ENCODE measurements at regions not wholly inside any gene's neighbourhood (a gene's known extent, or its start where the extent isn't known, plus 50 kb on each side); places are given as distances from the start of the nearest gene placed in this dataset.

GRCh38 chr12:30450226-30450625 lies 245.4 kb downstream of the IPO8 start:
- Histone ChIP-seq H3K4me1 (no peaks in the 10 kb centered on the region), H3K4me3 (no peak overlapping the region), H3K27ac (no peak overlapping the region), H3K9me3 (peaks cover 0 to 23% (median 0%) of the 10 kb centered on the region in 3 donors), H3K36me3 (no peaks in the 10 kb centered on the region), H3K27me3 (no peaks in the 10 kb centered on the region)
- ATAC-seq: no peak
- TF ChIP-seq EP300 (IDR thresholded peaks at IDR 0.05) (no peak), POLR2A (IDR thresholded peaks at IDR 0.05) (no peak), CTCF (IDR thresholded peaks at IDR 0.05) (no peak), POLR2AphosphoS5 (IDR thresholded peaks at IDR 0.05) (no peak)

- ATAC-seq: no peak
- Histone ChIP-seq H3K27ac (no peak overlapping the region), H3K36me3 (no peaks in the 10 kb centered on the region), H3K9me3 (peaks cover 0 to 23% (median 0%) of the 10 kb centered on the region in 3 donors), H3K4me1 (no peaks in the 10 kb centered on the region), H3K27me3 (no peaks in the 10 kb centered on the region), H3K4me3 (no peak overlapping the region)
- 50 to 83% methylated on average over 1 to 2 of the region's 2 CpGs for WGBS, 2 donors (ENCODE audit: low coverage in 1 of 2)
- TF ChIP-seq POLR2A (IDR thresholded peaks at IDR 0.05) (no peak), EP300 (IDR thresholded peaks at IDR 0.05) (no peak), CTCF (IDR thresholded peaks at IDR 0.05) (no peak), POLR2AphosphoS5 (IDR thresholded peaks at IDR 0.05) (no peak)
These were observed 247.6 kb downstream of the IPO8 start for GRCh38 chr12:30448038-30448437.

GRCh38 chr12:30447061-30447750 lies 248.5 kb downstream of the IPO8 start:
- 62 to 73% methylated on average over 5 of the region's 6 CpGs for WGBS, 2 donors (ENCODE audit: low coverage in 1 of 2)
- H3K27ac ChIP-seq: no peak overlapping the region

GRCh38 chr12:30442461-30442860 lies 253.2 kb downstream of the IPO8 start:
- Histone ChIP-seq H3K36me3 (no peaks in the 10 kb centered on the region), H3K4me1 (peaks cover 0 to 9% (median 4%) of the 10 kb centered on the region in 3 donors)

More at GRCh38 chr12:30447061-30447750, 248.5 kb downstream of the IPO8 start:
- Histone ChIP-seq H3K27me3 (no peaks in the 10 kb centered on the region), H3K9me3 (peaks cover 0 to 23% (median 0%) of the 10 kb centered on the region in 3 donors), H3K4me3 (no peak overlapping the region), H3K4me1 (no peaks in the 10 kb centered on the region), H3K36me3 (no peaks in the 10 kb centered on the region)
- no peak for TF ChIP-seq POLR2AphosphoS5 (IDR thresholded peaks at IDR 0.05)
- TF ChIP-seq EP300 (IDR thresholded peaks at IDR 0.05): no peak
- TF ChIP-seq CTCF (IDR thresholded peaks at IDR 0.05): no peak
- TF ChIP-seq POLR2A (IDR thresholded peaks at IDR 0.05): no peak
- ATAC-seq: no peak

More at GRCh38 chr12:30442461-30442860, 253.2 kb downstream of the IPO8 start:
- H3K4me3 ChIP-seq: no peak overlapping the region
- H3K9me3 ChIP-seq: no peaks in the 10 kb centered on the region
- no peak for TF ChIP-seq POLR2A (IDR thresholded peaks at IDR 0.05)
- TF ChIP-seq EP300 (IDR thresholded peaks at IDR 0.05): no peak
- TF ChIP-seq POLR2AphosphoS5 (IDR thresholded peaks at IDR 0.05): no peak
- no peak for TF ChIP-seq CTCF (IDR thresholded peaks at IDR 0.05)
- H3K27me3 ChIP-seq: no peaks in the 10 kb centered on the region
- H3K27ac ChIP-seq: no peak overlapping the region
- no peak for ATAC-seq

All from gastroesophageal sphincter (tissue), 4 donors.